H1 (cell line): ENCODE measurements at regions not wholly inside any gene's neighbourhood (a gene's known extent, or its start where the extent isn't known, plus 50 kb on each side); places are given as distances from the start of the nearest gene placed in this dataset.

Experiments
- BRCA1 ChIP-seq: IDR thresholded peaks from 2 replicates; pipeline ENCODE4 v1.6.1; 2012; ENCODE audit warnings: low read depth, low read length, improper control_type of control experiment
- CHD7 ChIP-seq: fragments of 300-600 bp; sonication (generic); IDR thresholded peaks from 2 replicates; pipeline ENCODE4 v1.7.1; 2012; ENCODE audit warnings: low read length, moderate library complexity, mild to moderate bottlenecking, inconsistent platforms; ENCODE audit not compliant: insufficient replicate concordance
- EGR1 ChIP-seq: IDR thresholded peaks from 2 replicates; pipeline ENCODE4 v1.6.1; 2011; ENCODE audit warnings: low read depth, low read length, borderline replicate concordance
- EP300 ChIP-seq, 2 experiments: IDR thresholded peaks; 1 replicate in 1 of 2; 2 replicates in 1 of 2; pipeline ENCODE4 v1.6.1; 2011 to 2012; ENCODE audit warnings: low read depth in 2 of 2, low read length in 2 of 2, mild to moderate bottlenecking in 2 of 2, borderline replicate concordance in 1 of 2, inconsistent platforms in 1 of 2, moderate library complexity in 1 of 2
- JUND ChIP-seq: IDR thresholded peaks from 2 replicates; pipeline ENCODE4 v1.6.1; 2011; ENCODE audit warnings: mild to moderate bottlenecking, improper control_type of control experiment, low read length
- SP2 ChIP-seq: IDR thresholded peaks from 2 replicates; pipeline ENCODE4 v1.6.1; 2012; ENCODE audit warnings: mild to moderate bottlenecking, low read length, inconsistent platforms
- TBP ChIP-seq: IDR thresholded peaks from 2 replicates; pipeline ENCODE4 v1.6.1; 2011; ENCODE audit warnings: low read depth, low read length, improper control_type of control experiment
- YY1 ChIP-seq: IDR thresholded peaks from 2 replicates; pipeline ENCODE4 v1.6.1; 2011; ENCODE audit warnings: low read depth, mild to moderate bottlenecking, low read length

- TF ChIP-seq CHD7, result no peak
- no peak for TF ChIP-seq EP300 (IDR thresholded peaks at IDR 0.05; ENCODE audit: borderline replicate concordance in 1 of 2, low read depth in 2 of 2, low read length in 2 of 2)
- TF ChIP-seq JUND, result no peak
- no peak for TF ChIP-seq BRCA1
- TF ChIP-seq SP2, result no peak
- TF ChIP-seq TBP, result no peak
- no peak for TF ChIP-seq YY1
- no peak for TF ChIP-seq EGR1
- TF ChIP-seq, all 59 proteins: peak for 0
Observed at GRCh38 chr14:95458906-95459305, 57.5 kb downstream of the SYNE3 start (continued).
